ENCODE measurements at regions not wholly inside any gene's neighbourhood (a gene's known extent, or its start where the extent isn't known, plus 50 kb on each side); places are given as distances from the start of the nearest gene placed in this dataset.

- no peak for FAIRE-seq
- ChIA-PET CTCF (ENCODE audit: low intra/inter-chr PET ratio, low total read pairs) (no interaction called here), POLR2A (no interaction called here)
- TF ChIP-seq KDM4B (CRISPR knock-in tag; IDR thresholded peaks at IDR 0.05) (no peak), ZNF143 (CRISPR knock-in tag; IDR thresholded peaks at IDR 0.05) (no peak), NPAS2 (CRISPR knock-in tag; IDR thresholded peaks at IDR 0.05; ENCODE audit: borderline replicate concordance) (no peak), MED1 (CRISPR knock-in tag; IDR thresholded peaks at IDR 0.05) (no peak), KLF6 (CRISPR knock-in tag; IDR thresholded peaks at IDR 0.05) (no peak), MYPOP (CRISPR knock-in tag; IDR thresholded peaks at IDR 0.05) (no peak), EP300 (IDR thresholded peaks at IDR 0.05; ENCODE audit: low read depth in 2 of 2, low read length in 2 of 2) (no peak), EP300 (CRISPR knock-in tag; IDR thresholded peaks at IDR 0.05; ENCODE audit: borderline replicate concordance) (no peak), PHF20 (CRISPR knock-in tag; IDR thresholded peaks at IDR 0.05) (no peak), TAF1 (CRISPR knock-in tag; IDR thresholded peaks at IDR 0.05) (no peak), GATA4 (IDR thresholded peaks at IDR 0.05; ENCODE audit: borderline replicate concordance, low read depth) (no peak), EEA1 (CRISPR knock-in tag; IDR thresholded peaks at IDR 0.05; ENCODE audit: borderline replicate concordance) (no peak), ZSCAN5A (CRISPR knock-in tag; IDR thresholded peaks at IDR 0.05; ENCODE audit: borderline replicate concordance) (no peak), ZNF496 (CRISPR knock-in tag; IDR thresholded peaks at IDR 0.05; ENCODE audit: insufficient replicate concordance) (no peak), NR2F2 (IDR thresholded peaks at IDR 0.05; ENCODE audit: borderline replicate concordance, low read depth) (no peak), SOX5 (CRISPR knock-in tag; IDR thresholded peaks at IDR 0.05; ENCODE audit: borderline replicate concordance) (no peak), THAP11 (CRISPR knock-in tag; IDR thresholded peaks at IDR 0.05) (no peak), ZBED4 (CRISPR knock-in tag; IDR thresholded peaks at IDR 0.05; ENCODE audit: borderline replicate concordance) (no peak), SMARCE1 (IDR thresholded peaks at IDR 0.05; ENCODE audit: borderline replicate concordance) (no peak), ZNF256 (CRISPR knock-in tag; conservative IDR thresholded peaks at IDR 0.05) (no peak), NONO (IDR thresholded peaks at IDR 0.05) (no peak), NONO (CRISPR knock-in tag; conservative IDR thresholded peaks at IDR 0.05) (no peak)
- Histone ChIP-seq H4K20me1 (ENCODE audit: insufficient read depth, low read length) (no peaks in the 10 kb centered on the region), H3K4me3 (replicated peaks in 1 of 3; ENCODE audit: insufficient read depth in 1 of 3, low read depth in 2 of 3, low read length in 3 of 3) (no peak overlapping the region), H3K79me2 (ENCODE audit: insufficient read depth, low read length) (no peaks in the 10 kb centered on the region), H3K4me2 (ENCODE audit: low read depth, low read length) (no peak overlapping the region), H3K27me3 (ENCODE audit: control insufficient read depth in 1 of 2, insufficient read depth in 2 of 2, low read length in 2 of 2) (no peaks in the 10 kb centered on the region), H3K4me1 (ENCODE audit: insufficient read depth, low read length) (no peaks in the 10 kb centered on the region), H3K27ac (ENCODE audit: extremely low read length, insufficient read depth, low read length) (no peak overlapping the region), H2AFZ (ENCODE audit: low read length) (no peak overlapping the region), H3K9me3 (ENCODE audit: low read length) (peaks cover 91% of the 10 kb centered on the region), H3K36me3 (replicated peaks in 1 of 2; ENCODE audit: control insufficient read depth in 1 of 2, insufficient read depth in 2 of 2, low read length in 2 of 2) (no peaks in the 10 kb centered on the region), H3K9ac (ENCODE audit: insufficient read depth, low read depth, low read length) (no peak overlapping the region)
- 25% methylated on average over 2 of the region's 2 CpGs for WGBS (ENCODE audit: low lambda C conversion rate)
- no peak for ATAC-seq
- DNase-seq (ENCODE audit: low spot score), result no peak
- intact Hi-C loops (cut with micrococcal nuclease; ENCODE audit: unreplicated experiment) (no loop called here), in situ Hi-C loops (cut with HindIII; ENCODE audit: extremely low pct_ligation_motif_present, low pct_unique_long_range_greater_than_20kb) (no loop called here)
- no TSS peak for BruUV-seq (replicated peaks)
These were observed 294.3 kb downstream of the TAF11L14 start for GRCh38 chr5:17928581-17928981.

Measured in HepG2 (cell line).